ENCODE measurements at regions not wholly inside any gene's neighbourhood (a gene's known extent, or its start where the extent isn't known, plus 50 kb on each side); places are given as distances from the start of the nearest gene placed in this dataset.

DNA sequence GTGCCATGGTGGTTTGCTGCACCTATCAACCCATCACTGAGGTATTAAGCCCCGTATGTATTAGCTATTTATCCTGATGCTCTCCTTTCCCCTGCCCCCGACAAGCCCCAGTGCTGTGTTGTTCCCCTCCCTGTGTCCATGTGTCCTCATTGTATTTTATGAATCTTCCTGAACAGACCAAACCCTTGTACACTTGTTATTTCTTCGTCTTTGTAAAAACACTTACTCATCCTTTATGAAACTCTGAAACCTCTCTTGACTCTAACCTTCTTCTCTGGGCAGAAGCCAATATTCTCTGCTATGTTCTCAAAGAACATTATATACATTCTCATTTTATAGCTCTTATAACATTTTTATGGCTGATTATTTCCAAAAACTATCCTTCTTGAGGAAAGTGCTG, 746.9 kb downstream of the EFNB2 start (continued):
- TF ChIP-seq, protein P1, sequence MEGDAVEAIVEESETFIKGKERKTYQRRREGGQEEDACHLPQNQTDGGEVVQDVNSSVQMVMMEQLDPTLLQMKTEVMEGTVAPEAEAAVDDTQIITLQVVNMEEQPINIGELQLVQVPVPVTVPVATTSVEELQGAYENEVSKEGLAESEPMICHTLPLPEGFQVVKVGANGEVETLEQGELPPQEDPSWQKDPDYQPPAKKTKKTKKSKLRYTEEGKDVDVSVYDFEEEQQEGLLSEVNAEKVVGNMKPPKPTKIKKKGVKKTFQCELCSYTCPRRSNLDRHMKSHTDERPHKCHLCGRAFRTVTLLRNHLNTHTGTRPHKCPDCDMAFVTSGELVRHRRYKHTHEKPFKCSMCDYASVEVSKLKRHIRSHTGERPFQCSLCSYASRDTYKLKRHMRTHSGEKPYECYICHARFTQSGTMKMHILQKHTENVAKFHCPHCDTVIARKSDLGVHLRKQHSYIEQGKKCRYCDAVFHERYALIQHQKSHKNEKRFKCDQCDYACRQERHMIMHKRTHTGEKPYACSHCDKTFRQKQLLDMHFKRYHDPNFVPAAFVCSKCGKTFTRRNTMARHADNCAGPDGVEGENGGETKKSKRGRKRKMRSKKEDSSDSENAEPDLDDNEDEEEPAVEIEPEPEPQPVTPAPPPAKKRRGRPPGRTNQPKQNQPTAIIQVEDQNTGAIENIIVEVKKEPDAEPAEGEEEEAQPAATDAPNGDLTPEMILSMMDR (IDR thresholded peaks at IDR 0.05; ENCODE audit: control extremely low read depth in 1 of 3, insufficient read depth in 1 of 3, low read depth in 1 of 3, low read length in 3 of 3): no peak
